H1 (cell line): ENCODE measurements at regions not wholly inside any gene's neighbourhood (a gene's known extent, or its start where the extent isn't known, plus 50 kb on each side); places are given as distances from the start of the nearest gene placed in this dataset.

Experiments used
- CHD1 ChIP-seq: IDR thresholded peaks from 2 replicates; pipeline ENCODE4 v1.6.1; 2012; ENCODE audit warnings: low read depth, low read length, improper control_type of control experiment
- EZH2 ChIP-seq: fragments of 200-600 bp; sonication (generic); IDR thresholded peaks from 2 replicates; pipeline ENCODE4 v1.7.1; 2012; ENCODE audit warnings: low read depth, mild to moderate bottlenecking, moderate library complexity, low read length, inconsistent platforms; ENCODE audit not compliant: severe bottlenecking
- GABPA ChIP-seq: IDR thresholded peaks from 2 replicates; pipeline ENCODE4 v1.6.1; 2011; ENCODE audit warnings: mild to moderate bottlenecking, low read length, moderate library complexity, borderline replicate concordance; ENCODE audit not compliant: insufficient read depth
- NANOG ChIP-seq: IDR thresholded peaks from 2 replicates; pipeline ENCODE4 v1.6.1; 2011; ENCODE audit warnings: low read length, low read depth, mild to moderate bottlenecking, inconsistent platforms; ENCODE audit not compliant: insufficient read depth, poor library complexity, severe bottlenecking
- POLR2A ChIP-seq, 2 experiments: IDR thresholded peaks; 1 replicate in 1 of 2; 2 replicates in 1 of 2; pipeline ENCODE4 v1.6.1; 2011; ENCODE audit warnings: low read depth in 2 of 2, low read length in 2 of 2, mild to moderate bottlenecking in 2 of 2; ENCODE audit errors: control extremely low read depth in 1 of 2
- SIX5 ChIP-seq: IDR thresholded peaks from 2 replicates; pipeline ENCODE4 v1.6.1; 2011; ENCODE audit warnings: mild to moderate bottlenecking, low read depth, low read length
- TAF7 ChIP-seq: optimal IDR thresholded peaks from 2 replicates; pipeline ENCODE3; 2011; ENCODE audit warnings: low read depth, mild to moderate bottlenecking, inconsistent platforms, low read length, moderate library complexity, borderline replicate concordance
- TCF12 ChIP-seq: IDR thresholded peaks from 2 replicates; pipeline ENCODE4 v1.6.1; 2011; ENCODE audit warnings: low read depth, mild to moderate bottlenecking, low read length
- TF ChIP-seq, protein P1 (sequence below), 3 experiments: IDR thresholded peaks; 1 replicate in 2 of 3; 2 replicates in 1 of 3; pipeline versions ENCODE4 v1.5.1 to v1.6.1; 2011; ENCODE audit warnings: low read length in 3 of 3, mild to moderate bottlenecking in 3 of 3, inconsistent platforms in 2 of 3, low read depth in 1 of 3, moderate library complexity in 1 of 3; ENCODE audit not compliant: insufficient read depth in 1 of 3; ENCODE audit errors: control extremely low read depth in 1 of 3
- TF ChIP-seq, protein P2 (sequence below): IDR thresholded peaks from 2 replicates; pipeline ENCODE4 v1.6.1; 2012; ENCODE audit warnings: inconsistent platforms
- TF ChIP-seq, protein P3 (sequence below): IDR thresholded peaks from 2 replicates; pipeline ENCODE4 v1.6.1; 2012; ENCODE audit warnings: low read length, inconsistent platforms

DNA sequence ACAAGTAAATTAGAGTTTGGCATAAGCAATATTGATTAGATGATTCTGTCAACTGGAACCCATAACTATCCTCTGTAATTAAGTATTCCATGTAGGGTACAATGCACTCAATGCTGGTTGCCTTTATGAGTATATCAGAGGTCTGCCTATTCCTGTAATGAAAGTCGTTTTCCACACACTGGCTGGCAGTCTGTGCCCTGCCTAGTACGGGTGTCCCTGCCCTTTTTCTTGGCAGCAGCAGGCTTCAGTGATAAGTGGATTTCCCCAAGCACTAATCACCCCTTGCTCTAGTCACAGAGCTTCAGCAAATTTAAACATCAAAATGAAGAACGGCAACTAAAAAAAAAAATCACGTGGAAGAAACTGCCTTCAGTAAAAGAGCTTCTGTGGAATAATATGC is 294.8 kb upstream of the STT3B start:
- TF ChIP-seq, protein P1, sequence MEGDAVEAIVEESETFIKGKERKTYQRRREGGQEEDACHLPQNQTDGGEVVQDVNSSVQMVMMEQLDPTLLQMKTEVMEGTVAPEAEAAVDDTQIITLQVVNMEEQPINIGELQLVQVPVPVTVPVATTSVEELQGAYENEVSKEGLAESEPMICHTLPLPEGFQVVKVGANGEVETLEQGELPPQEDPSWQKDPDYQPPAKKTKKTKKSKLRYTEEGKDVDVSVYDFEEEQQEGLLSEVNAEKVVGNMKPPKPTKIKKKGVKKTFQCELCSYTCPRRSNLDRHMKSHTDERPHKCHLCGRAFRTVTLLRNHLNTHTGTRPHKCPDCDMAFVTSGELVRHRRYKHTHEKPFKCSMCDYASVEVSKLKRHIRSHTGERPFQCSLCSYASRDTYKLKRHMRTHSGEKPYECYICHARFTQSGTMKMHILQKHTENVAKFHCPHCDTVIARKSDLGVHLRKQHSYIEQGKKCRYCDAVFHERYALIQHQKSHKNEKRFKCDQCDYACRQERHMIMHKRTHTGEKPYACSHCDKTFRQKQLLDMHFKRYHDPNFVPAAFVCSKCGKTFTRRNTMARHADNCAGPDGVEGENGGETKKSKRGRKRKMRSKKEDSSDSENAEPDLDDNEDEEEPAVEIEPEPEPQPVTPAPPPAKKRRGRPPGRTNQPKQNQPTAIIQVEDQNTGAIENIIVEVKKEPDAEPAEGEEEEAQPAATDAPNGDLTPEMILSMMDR (IDR thresholded peaks at IDR 0.05; ENCODE audit: control extremely low read depth in 1 of 3, insufficient read depth in 1 of 3, low read depth in 1 of 3, low read length in 3 of 3) = no peak
- TF ChIP-seq TCF12 (no peak), POLR2A (IDR thresholded peaks at IDR 0.05; ENCODE audit: control extremely low read depth in 1 of 2, low read depth in 2 of 2, low read length in 2 of 2) (no peak), NANOG (no peak), GABPA (no peak), EZH2 (no peak), SIX5 (no peak), TAF7 (no peak), CHD1 (no peak)
- TF ChIP-seq, protein P2, sequence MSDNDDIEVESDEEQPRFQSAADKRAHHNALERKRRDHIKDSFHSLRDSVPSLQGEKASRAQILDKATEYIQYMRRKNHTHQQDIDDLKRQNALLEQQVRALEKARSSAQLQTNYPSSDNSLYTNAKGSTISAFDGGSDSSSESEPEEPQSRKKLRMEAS = no peak
- TF ChIP-seq, protein P3, sequence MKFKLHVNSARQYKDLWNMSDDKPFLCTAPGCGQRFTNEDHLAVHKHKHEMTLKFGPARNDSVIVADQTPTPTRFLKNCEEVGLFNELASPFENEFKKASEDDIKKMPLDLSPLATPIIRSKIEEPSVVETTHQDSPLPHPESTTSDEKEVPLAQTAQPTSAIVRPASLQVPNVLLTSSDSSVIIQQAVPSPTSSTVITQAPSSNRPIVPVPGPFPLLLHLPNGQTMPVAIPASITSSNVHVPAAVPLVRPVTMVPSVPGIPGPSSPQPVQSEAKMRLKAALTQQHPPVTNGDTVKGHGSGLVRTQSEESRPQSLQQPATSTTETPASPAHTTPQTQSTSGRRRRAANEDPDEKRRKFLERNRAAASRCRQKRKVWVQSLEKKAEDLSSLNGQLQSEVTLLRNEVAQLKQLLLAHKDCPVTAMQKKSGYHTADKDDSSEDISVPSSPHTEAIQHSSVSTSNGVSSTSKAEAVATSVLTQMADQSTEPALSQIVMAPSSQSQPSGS = no peak
